ENCODE measurements at regions not wholly inside any gene's neighbourhood (a gene's known extent, or its start where the extent isn't known, plus 50 kb on each side); places are given as distances from the start of the nearest gene placed in this dataset.

- TF ChIP-seq CTCF (IDR thresholded peaks at IDR 0.05): no peak
- H3K4me3 ChIP-seq: no peak overlapping the region
- no peaks in the 10 kb centered on the region for H3K9me3 ChIP-seq
- DNase-seq (ENCODE audit: low spot score) (no peak), ATAC-seq (ENCODE audit: insufficient number of reproducible peaks, low FRiP score, low read depth) (peak; percentile 77)
- H3K36me3 ChIP-seq: no peaks in the 10 kb centered on the region
- peaks cover 0 to 7% of the 10 kb centered on the region in 2 donors for H3K4me1 ChIP-seq (ENCODE audit: control insufficient read depth in 1 of 2, low read depth in 2 of 2)
- H3K27ac ChIP-seq: no peak overlapping the region
- H3K27me3 ChIP-seq (replicated peaks; ENCODE audit: insufficient read depth): no peaks in the 10 kb centered on the region
These were observed 183.1 kb downstream of the GPAM start for GRCh38 chr10:112000466-112000865.

- Histone ChIP-seq H3K9me3 (no peaks in the 10 kb centered on the region), H3K36me3 (no peaks in the 10 kb centered on the region), H3K4me1 (ENCODE audit: control insufficient read depth in 1 of 2, low read depth in 2 of 2) (peaks cover 0 to 7% of the 10 kb centered on the region in 2 donors), H3K4me3 (no peak overlapping the region), H3K27ac (no peak overlapping the region), H3K27me3 (replicated peaks; ENCODE audit: insufficient read depth) (no peaks in the 10 kb centered on the region)
- ATAC-seq (ENCODE audit: insufficient number of reproducible peaks, low FRiP score, low read depth): no peak
- no peak for TF ChIP-seq CTCF (IDR thresholded peaks at IDR 0.05)
- no peak for DNase-seq (ENCODE audit: low spot score)
These were observed 181.4 kb downstream of the GPAM start for GRCh38 chr10:112002206-112002605.

GRCh38 chr10:112004075-112004474 is 179.5 kb downstream of the GPAM start:
- no peak overlapping the region for H3K27ac ChIP-seq
- no peaks in the 10 kb centered on the region for H3K9me3 ChIP-seq
- no peak for TF ChIP-seq CTCF (IDR thresholded peaks at IDR 0.05)
- H3K4me1 ChIP-seq (ENCODE audit: control insufficient read depth in 1 of 2, low read depth in 2 of 2): peaks cover 0 to 7% of the 10 kb centered on the region in 2 donors
- no peak for DNase-seq (ENCODE audit: low spot score)
- H3K4me3 ChIP-seq: no peak overlapping the region
- no peaks in the 10 kb centered on the region for H3K36me3 ChIP-seq
- H3K27me3 ChIP-seq (replicated peaks; ENCODE audit: insufficient read depth): no peaks in the 10 kb centered on the region
- ATAC-seq (ENCODE audit: insufficient number of reproducible peaks, low FRiP score, low read depth): no peak

- no peak for TF ChIP-seq CTCF (IDR thresholded peaks at IDR 0.05)
- ATAC-seq (ENCODE audit: insufficient number of reproducible peaks, low FRiP score, low read depth) (no peak), DNase-seq (ENCODE audit: low spot score) (no peak)
- Histone ChIP-seq H3K4me1 (ENCODE audit: control insufficient read depth in 1 of 2, low read depth in 2 of 2) (peaks cover 0 to 7% of the 10 kb centered on the region in 2 donors), H3K27me3 (replicated peaks; ENCODE audit: insufficient read depth) (no peaks in the 10 kb centered on the region), H3K9me3 (no peaks in the 10 kb centered on the region), H3K27ac (no peak overlapping the region), H3K4me3 (no peak overlapping the region), H3K36me3 (no peaks in the 10 kb centered on the region)
These were observed 178.5 kb downstream of the GPAM start for GRCh38 chr10:112005044-112005443.

- ATAC-seq (ENCODE audit: insufficient number of reproducible peaks, low FRiP score, low read depth) (no peak), DNase-seq (ENCODE audit: low spot score) (no peak)
- no peaks in the 10 kb centered on the region for H3K9me3 ChIP-seq
- H3K4me1 ChIP-seq (ENCODE audit: control insufficient read depth in 1 of 2, low read depth in 2 of 2): no peaks in the 10 kb centered on the region
- no peak overlapping the region for H3K4me3 ChIP-seq
- H3K27ac ChIP-seq: no peak overlapping the region
- no peak for TF ChIP-seq CTCF (IDR thresholded peaks at IDR 0.05)
- no peaks in the 10 kb centered on the region for H3K36me3 ChIP-seq
- no peaks in the 10 kb centered on the region for H3K27me3 ChIP-seq (replicated peaks; ENCODE audit: insufficient read depth)
These were observed 177.2 kb downstream of the GPAM start for GRCh38 chr10:112006407-112006806.
